Adipocyte (in vitro differentiated cells): ENCODE measurements at regions not wholly inside any gene's neighbourhood (a gene's known extent, or its start where the extent isn't known, plus 50 kb on each side); places are given as distances from the start of the nearest gene placed in this dataset.

Experiments
- DNase-seq: peaks from one replicate; pipeline ENCODE4 v3.0.0-alpha.2; 2015; ENCODE audit warnings: low read depth
- H3K27me3 ChIP-seq: replicated peaks from 2 replicates; pipeline ENCODE4 v1.7.0; 2013; ENCODE audit warnings: mild to moderate bottlenecking, low read length, moderate library complexity; ENCODE audit not compliant: control insufficient read depth, insufficient read depth
- H3K36me3 ChIP-seq: 2 replicates; pipeline ENCODE4 v1.7.0; 2013; ENCODE audit warnings: low read length, mild to moderate bottlenecking, moderate library complexity; ENCODE audit not compliant: control insufficient read depth, insufficient read depth, severe bottlenecking
- H3K4me1 ChIP-seq: 2 replicates; pipeline ENCODE4 v1.7.0; 2013; ENCODE audit warnings: mild to moderate bottlenecking, low read length, moderate library complexity; ENCODE audit not compliant: control insufficient read depth, insufficient read depth
- H3K4me3 ChIP-seq: 2 replicates; pipeline ENCODE4 v1.7.0; 2013; ENCODE audit warnings: mild to moderate bottlenecking, low read length, moderate library complexity
- H3K9ac ChIP-seq: 2 replicates; pipeline ENCODE4 v1.7.0; 2013; ENCODE audit warnings: mild to moderate bottlenecking, low read length, moderate library complexity
- H3K9me3 ChIP-seq: 2 replicates; pipeline ENCODE4 v1.7.0; 2013; ENCODE audit warnings: mild to moderate bottlenecking, low read length, moderate library complexity; ENCODE audit not compliant: control insufficient read depth

- Histone ChIP-seq H3K9me3 (no peaks in the 10 kb centered on the region), H3K9ac (no peak overlapping the region), H3K4me1 (no peaks in the 10 kb centered on the region), H3K36me3 (no peaks in the 10 kb centered on the region), H3K4me3 (no peak overlapping the region), H3K27me3 (no peaks in the 10 kb centered on the region)
- DNase-seq, result no peak
Observed at GRCh38 chr16:49128740-49129139, 152.9 kb downstream of the CBLN1 start.

- Histone ChIP-seq H3K27me3 (no peaks in the 10 kb centered on the region), H3K4me3 (no peak overlapping the region), H3K4me1 (no peaks in the 10 kb centered on the region), H3K9me3 (no peaks in the 10 kb centered on the region), H3K9ac (no peak overlapping the region), H3K36me3 (no peaks in the 10 kb centered on the region)
- DNase-seq, result no peak
Observed at GRCh38 chr16:49127103-49127502, 154.5 kb downstream of the CBLN1 start.

GRCh38 chr16:49121636-49122035 lies 160.0 kb downstream of the CBLN1 start:
- Histone ChIP-seq H3K36me3 (no peaks in the 10 kb centered on the region), H3K4me1 (no peaks in the 10 kb centered on the region), H3K27me3 (no peaks in the 10 kb centered on the region), H3K9ac (no peak overlapping the region), H3K9me3 (no peaks in the 10 kb centered on the region), H3K4me3 (no peak overlapping the region)
- DNase-seq, result no peak

- no peaks in the 10 kb centered on the region for H3K4me1 ChIP-seq
- no peak overlapping the region for H3K4me3 ChIP-seq
- no peaks in the 10 kb centered on the region for H3K9me3 ChIP-seq
- no peaks in the 10 kb centered on the region for H3K36me3 ChIP-seq
- no peak for DNase-seq
- H3K9ac ChIP-seq, result no peak overlapping the region
- peaks cover 3% of the 10 kb centered on the region for H3K27me3 ChIP-seq
Observed at GRCh38 chr16:49120631-49121030, 161.0 kb downstream of the CBLN1 start.

GRCh38 chr16:49116873-49117272 lies 164.8 kb downstream of the CBLN1 start:
- no peak for DNase-seq
- H3K4me1 ChIP-seq, result no peaks in the 10 kb centered on the region
- no peak overlapping the region for H3K9ac ChIP-seq
- peaks cover 12% of the 10 kb centered on the region for H3K27me3 ChIP-seq
- no peaks in the 10 kb centered on the region for H3K9me3 ChIP-seq
- H3K4me3 ChIP-seq, result no peak overlapping the region
- no peaks in the 10 kb centered on the region for H3K36me3 ChIP-seq

GRCh38 chr16:49115956-49116355 lies 165.7 kb downstream of the CBLN1 start:
- Histone ChIP-seq H3K36me3 (no peaks in the 10 kb centered on the region), H3K9ac (no peak overlapping the region), H3K4me1 (no peaks in the 10 kb centered on the region), H3K9me3 (no peaks in the 10 kb centered on the region), H3K4me3 (no peak overlapping the region), H3K27me3 (peaks cover 12% of the 10 kb centered on the region)
- DNase-seq, result no peak

GRCh38 chr16:49112754-49113153 lies 168.9 kb downstream of the CBLN1 start:
- Histone ChIP-seq H3K4me1 (no peaks in the 10 kb centered on the region), H3K36me3 (no peaks in the 10 kb centered on the region), H3K4me3 (no peak overlapping the region), H3K27me3 (peaks cover 12% of the 10 kb centered on the region), H3K9me3 (no peaks in the 10 kb centered on the region), H3K9ac (no peak overlapping the region)
- no peak for DNase-seq

GRCh38 chr16:49111351-49111750 lies 170.3 kb downstream of the CBLN1 start:
- Histone ChIP-seq H3K4me3 (no peak overlapping the region), H3K4me1 (no peaks in the 10 kb centered on the region)

GRCh38 chr16:49108611-49109010 lies 173.0 kb downstream of the CBLN1 start:
- Histone ChIP-seq H3K4me3 (no peak overlapping the region), H3K36me3 (no peaks in the 10 kb centered on the region), H3K27me3 (no peaks in the 10 kb centered on the region), H3K4me1 (no peaks in the 10 kb centered on the region), H3K9me3 (no peaks in the 10 kb centered on the region), H3K9ac (no peak overlapping the region)
- DNase-seq, result no peak

More at GRCh38 chr16:49111351-49111750, 170.3 kb downstream of the CBLN1 start:
- no peak overlapping the region for H3K9ac ChIP-seq
- DNase-seq, result no peak
- H3K9me3 ChIP-seq, result no peaks in the 10 kb centered on the region
- no peaks in the 10 kb centered on the region for H3K36me3 ChIP-seq
- H3K27me3 ChIP-seq, result peaks cover 12% of the 10 kb centered on the region

GRCh38 chr16:49103298-49103697 lies 178.3 kb downstream of the CBLN1 start:
- Histone ChIP-seq H3K27me3 (no peaks in the 10 kb centered on the region), H3K4me3 (no peak overlapping the region), H3K9ac (no peak overlapping the region), H3K9me3 (no peaks in the 10 kb centered on the region), H3K4me1 (no peaks in the 10 kb centered on the region), H3K36me3 (no peaks in the 10 kb centered on the region)
- no peak for DNase-seq

- Histone ChIP-seq H3K9ac (no peak overlapping the region), H3K4me3 (no peak overlapping the region)
Observed at GRCh38 chr16:49101997-49102396, 179.6 kb downstream of the CBLN1 start.

GRCh38 chr16:49100366-49100765 lies 181.3 kb downstream of the CBLN1 start:
- Histone ChIP-seq H3K9ac (no peak overlapping the region), H3K9me3 (no peaks in the 10 kb centered on the region), H3K27me3 (peaks cover under 1% of the 10 kb centered on the region), H3K36me3 (no peaks in the 10 kb centered on the region), H3K4me3 (no peak overlapping the region), H3K4me1 (no peaks in the 10 kb centered on the region)
- DNase-seq, result no peak

More at GRCh38 chr16:49101997-49102396, 179.6 kb downstream of the CBLN1 start:
- no peaks in the 10 kb centered on the region for H3K4me1 ChIP-seq
- no peaks in the 10 kb centered on the region for H3K36me3 ChIP-seq
- DNase-seq, result no peak
- no peaks in the 10 kb centered on the region for H3K9me3 ChIP-seq
- H3K27me3 ChIP-seq, result no peaks in the 10 kb centered on the region
